PC-3 (cell line): ENCODE measurements at regions not wholly inside any gene's neighbourhood (a gene's known extent, or its start where the extent isn't known, plus 50 kb on each side); places are given as distances from the start of the nearest gene placed in this dataset.

Source experiments
- CTCF ChIP-seq: fragments of 300-600 bp; sonication (generic); conservative IDR thresholded peaks from 2 replicates; pipeline ENCODE4 v1.5.1; 2017; ENCODE audit warnings: antibody characterized with exemption, low read depth, mild to moderate bottlenecking, low read length
- EZH2phosphoT487 ChIP-seq: fragments of 300-600 bp; sonication (generic); IDR thresholded peaks from 2 replicates; pipeline ENCODE4 v1.6.1; 2018; ENCODE audit warnings: mild to moderate bottlenecking, antibody characterized with exemption, low read length, borderline replicate concordance

- TF ChIP-seq CTCF, result no peak
- TF ChIP-seq EZH2phosphoT487, result no peak
Measured at GRCh38 chr1:30473922-30474817, 249.2 kb downstream of the MATN1 start.
